SK-N-SH (cell line): ENCODE measurements at regions not wholly inside any gene's neighbourhood (a gene's known extent, or its start where the extent isn't known, plus 50 kb on each side); places are given as distances from the start of the nearest gene placed in this dataset.

ENCODE experiments used
- CTCF ChIA-PET: fragments of 300-600, 350-600 bp; formaldehyde crosslinking; extraction: SDS; loops from one replicate; lab custom pipeline; 2021; lab: Yijun Ruan, JAX
- POLR2A ChIA-PET: fragments of 350-600 bp; sonication (Branson Sonifier 250); formaldehyde crosslinking; extraction: SDS; loops from one replicate; lab custom pipeline; 2020; ENCODE audit warnings: antibody characterized with exemption, inconsistent platforms; lab: Yijun Ruan, JAX
- DNase-seq: peaks from one replicate; pipeline ENCODE4 v3.0.0; 2012
- H2AFZ ChIP-seq: fragments of 200-600 bp; sonication (generic); 2 replicates; pipeline ENCODE4 v1.8.1; 2016; ENCODE audit warnings: antibody characterized with exemption, mild to moderate bottlenecking, low read depth
- H3F3A ChIP-seq: fragments of 200-600 bp; sonication (generic); replicated peaks from 2 replicates; pipeline ENCODE3; 2016; ENCODE audit warnings: antibody characterized with exemption, mild to moderate bottlenecking; ENCODE audit not compliant: insufficient read depth
- H3K27ac ChIP-seq, 2 experiments: fragments of 200-500 bp in 1 of 2; fragments of 200-600 bp in 1 of 2; sonication (Bioruptor generic) in 1 of 2; sonication (generic), shearing (Covaris generic) in 1 of 2; 2 replicates each; pipeline versions ENCODE4 v1.5.1 to v1.6.1; 2014 to 2016; ENCODE audit warnings: low read depth in 2 of 2, inconsistent platforms in 1 of 2, low read length in 1 of 2, mild to moderate bottlenecking in 1 of 2, mixed read lengths in 1 of 2
- H3K27me3 ChIP-seq: fragments of 200-600 bp; sonication (generic), shearing (Covaris generic); 2 replicates; pipeline ENCODE4 v1.6.1; 2016; ENCODE audit warnings: mixed run types; ENCODE audit not compliant: insufficient read depth
- H3K36me3 ChIP-seq, 2 experiments: fragments of 200-500 bp in 1 of 2; fragments of 200-600 bp in 1 of 2; sonication (Bioruptor generic) in 1 of 2; sonication (generic) in 1 of 2; replicated peaks in 1 of 2; 2 replicates each; pipeline versions ENCODE3 to v1.5.1; 2014 to 2016; ENCODE audit warnings: low read length in 1 of 2, mild to moderate bottlenecking in 1 of 2; ENCODE audit not compliant: insufficient read depth in 2 of 2, control insufficient read depth in 1 of 2
- H3K4me1 ChIP-seq, 2 experiments: fragments of 200-500 bp in 1 of 2; fragments of 200-600 bp in 1 of 2; sonication (Bioruptor generic) in 1 of 2; sonication (generic), shearing (Covaris generic) in 1 of 2; 2 replicates each; pipeline versions ENCODE4 v1.5.1 to v1.6.1; 2014 to 2016; ENCODE audit warnings: low read depth in 1 of 2, low read length in 1 of 2, mixed run types in 1 of 2; ENCODE audit not compliant: insufficient read depth in 2 of 2, control insufficient read depth in 1 of 2
- H3K4me2 ChIP-seq: fragments of 200-600 bp; sonication (generic), shearing (Covaris generic); 2 replicates; pipeline ENCODE4 v1.6.1; 2017; ENCODE audit warnings: mixed run types
- H3K4me3 ChIP-seq, 2 experiments: fragments of 200-500 bp in 1 of 2; fragments of 200-600 bp in 1 of 2; sonication (Bioruptor generic) in 1 of 2; sonication (generic), shearing (Covaris generic) in 1 of 2; 2 replicates each; pipeline versions ENCODE4 v1.5.1 to v1.8.1; 2014 to 2016; ENCODE audit warnings: low read depth in 2 of 2, inconsistent platforms in 1 of 2, low read length in 1 of 2, mild to moderate bottlenecking in 1 of 2, mixed read lengths in 1 of 2, moderate library complexity in 1 of 2
- H3K79me2 ChIP-seq: fragments of 200-600 bp; sonication (generic); 2 replicates; pipeline ENCODE4 v1.8.1; 2017; ENCODE audit warnings: mild to moderate bottlenecking; ENCODE audit not compliant: insufficient read depth
- H3K9ac ChIP-seq: fragments of 200-600 bp; sonication (generic); 2 replicates; pipeline ENCODE4 v1.6.1; 2017; ENCODE audit warnings: mixed run types
- H3K9me2 ChIP-seq: fragments of 200-600 bp; sonication (generic); 2 replicates; pipeline ENCODE4 v1.6.1; 2017; ENCODE audit warnings: mixed run types
- H3K9me3 ChIP-seq: fragments of 200-600 bp; sonication (generic); 2 replicates; pipeline ENCODE4 v1.6.1; 2017; ENCODE audit warnings: mixed run types, mild to moderate bottlenecking, moderate library complexity
- H4K20me1 ChIP-seq: fragments of 200-600 bp; sonication (generic); 2 replicates; pipeline ENCODE4 v1.6.1; 2017; ENCODE audit warnings: mild to moderate bottlenecking, mixed run types; ENCODE audit not compliant: insufficient read depth
- EP300 ChIP-seq, 2 experiments: IDR thresholded peaks; 2 replicates each; pipeline versions ENCODE4 v1.4.0 to v1.6.1; 2012; ENCODE audit warnings: borderline replicate concordance in 1 of 2, low read depth in 1 of 2, low read length in 1 of 2
- FOSL2 ChIP-seq: IDR thresholded peaks from 2 replicates; pipeline ENCODE4 v1.4.0; 2012; ENCODE audit warnings: low read depth, mild to moderate bottlenecking, moderate library complexity, borderline replicate concordance
- FOXM1 ChIP-seq: IDR thresholded peaks from 2 replicates; pipeline ENCODE4 v1.4.0; 2012; ENCODE audit warnings: low read depth, mild to moderate bottlenecking
- GABPA ChIP-seq: IDR thresholded peaks from 2 replicates; pipeline ENCODE4 v1.4.0; 2012; ENCODE audit warnings: low read depth, mild to moderate bottlenecking
- GATA2 ChIP-seq: sonication (generic); formaldehyde crosslinking; IDR thresholded peaks from 2 replicates; pipeline ENCODE4 v1.5.0; 2020; ENCODE audit warnings: mild to moderate bottlenecking, missing genetic modification reagents
- IRF3 ChIP-seq: fragments of 150-350 bp; IDR thresholded peaks from 2 replicates; pipeline ENCODE4 v1.6.1; 2016; ENCODE audit warnings: mild to moderate bottlenecking, low read depth, low read length
- JUND ChIP-seq: IDR thresholded peaks from 2 replicates; pipeline ENCODE4 v1.4.0; 2012
- MEF2A ChIP-seq: IDR thresholded peaks from 2 replicates; pipeline ENCODE4 v1.4.0; 2012; ENCODE audit warnings: low read depth, borderline replicate concordance
- MXI1 ChIP-seq: IDR thresholded peaks from 2 replicates; pipeline ENCODE4 v1.6.1; 2012; ENCODE audit warnings: mild to moderate bottlenecking, low read depth, low read length, improper control_type of control experiment
- NFIC ChIP-seq: IDR thresholded peaks from 2 replicates; pipeline ENCODE4 v1.4.0; 2012; ENCODE audit warnings: borderline replicate concordance
- PBX3 ChIP-seq: IDR thresholded peaks from 2 replicates; pipeline ENCODE4; 2012
- POLR2AphosphoS5 ChIP-seq: IDR thresholded peaks from 2 replicates; pipeline ENCODE4 v1.6.1; 2012; ENCODE audit warnings: low read depth, low read length
- RCOR1 ChIP-seq: fragments of 150-350 bp; IDR thresholded peaks from 2 replicates; pipeline ENCODE4 v1.6.1; 2017; ENCODE audit warnings: antibody characterized with exemption, low read length
- RFX5 ChIP-seq: IDR thresholded peaks from 2 replicates; pipeline ENCODE4 v1.6.1; 2012; ENCODE audit warnings: mild to moderate bottlenecking, improper control_type of control experiment, low read length
- SIN3A ChIP-seq: IDR thresholded peaks from 2 replicates; pipeline ENCODE4 v1.6.1; 2012; ENCODE audit warnings: low read depth, mild to moderate bottlenecking, low read length, moderate library complexity, borderline replicate concordance
- SMC3 ChIP-seq: IDR thresholded peaks from 2 replicates; pipeline ENCODE4 v1.6.1; 2012; ENCODE audit warnings: low read depth, low read length, improper control_type of control experiment
- TCF12 ChIP-seq: IDR thresholded peaks from 2 replicates; pipeline ENCODE4 v1.4.0; 2012
- USF1 ChIP-seq: IDR thresholded peaks from 2 replicates; pipeline ENCODE4 v1.4.0; 2012; ENCODE audit warnings: low read depth, borderline replicate concordance
- USF2 ChIP-seq: fragments of 150-350 bp; IDR thresholded peaks from 2 replicates; pipeline ENCODE4 v1.6.1; 2017; ENCODE audit warnings: antibody characterized with exemption, low read length, low read depth, borderline replicate concordance
- YY1 ChIP-seq: IDR thresholded peaks from 2 replicates; pipeline ENCODE4 v1.4.0; 2012; ENCODE audit warnings: low read depth, mild to moderate bottlenecking
- ZBTB33 ChIP-seq: IDR thresholded peaks from 2 replicates; pipeline ENCODE4 v1.4.0; 2012; ENCODE audit warnings: low read depth, borderline replicate concordance
- WGBS: methylation state at CpG from one replicate; pipeline ENCODE4 v1.1.6; 2017; ENCODE audit warnings: low lambda C conversion rate; 5-methylcytosine and 5-hydroxymethylcytosine counted together

GRCh38 chr6:144797881-144798589 lies 512.9 kb downstream of the UTRN start:
- 0 out of 2 replicates have a peak, but pooled peaks have one; percentile 11 for TF ChIP-seq PBX3
- TF ChIP-seq MEF2A, result peak; percentile 53; the same call in 1 of the 2 replicates
- TF ChIP-seq EP300 (IDR thresholded peaks at IDR 0.05; ENCODE audit: borderline replicate concordance in 1 of 2, low read depth in 1 of 2, low read length in 1 of 2), result 0 out of 4 replicates have a peak, but pooled peaks of 1 of the 2 experiments have one; percentile 13
- no peak for TF ChIP-seq RCOR1
- peak; percentile 53; the same call in 1 of the 2 replicates for TF ChIP-seq FOSL2
- TF ChIP-seq JUND, result peak; percentile 41; the same call in 1 of the 2 replicates
- TF ChIP-seq TCF12, result peak; percentile 36
- no peak for TF ChIP-seq GABPA
- peak; percentile 37; the same call in 1 of the 2 replicates for TF ChIP-seq NFIC
- CTCF ChIA-PET, result no interaction called here
- Histone ChIP-seq H2AFZ (no peak overlapping the region), H3K4me1 (no peaks in the 10 kb centered on the region; a peak in 1 of 4 replicates), H3F3A (no peaks in the 10 kb centered on the region), H3K9me2 (no peaks in the 10 kb centered on the region), H3K79me2 (no peaks in the 10 kb centered on the region), H3K9me3 (no peaks in the 10 kb centered on the region), H3K4me3 (no peak overlapping the region), H4K20me1 (no peaks in the 10 kb centered on the region), H3K27ac (peak overlapping the region in 1 of 2 experiments; percentile 19; a peak in 1 of 4 replicates), H3K36me3 (peaks cover 0 to 5% of the 10 kb centered on the region in 2 experiments), H3K9ac (no peak overlapping the region), H3K27me3 (no peaks in the 10 kb centered on the region), H3K4me2 (no peak overlapping the region)
- 53% methylated on average over 7 of the region's 7 CpGs for WGBS
- no peak for DNase-seq
- POLR2A ChIA-PET, result no interaction called here

GRCh38 chr6:144804246-144804790 lies 519.2 kb downstream of the UTRN start:
- H3K27me3 ChIP-seq, result no peaks in the 10 kb centered on the region
- ChIA-PET CTCF (interaction anchor here (1.2 kb wide), 1 partner anchor 10 kb away, joined by 3 read pairs; no protein-coding TSS in a partner anchor), POLR2A (no interaction called here)
- no peaks in the 10 kb centered on the region for H4K20me1 ChIP-seq
- peak; percentile 15 for DNase-seq
- no peaks in the 10 kb centered on the region for H3K9me2 ChIP-seq
- no peaks in the 10 kb centered on the region for H3K36me3 ChIP-seq
- no peaks in the 10 kb centered on the region for H3K79me2 ChIP-seq
- no peak overlapping the region for H3K4me2 ChIP-seq
- H2AFZ ChIP-seq, result no peak overlapping the region
- no peak overlapping the region for H3K4me3 ChIP-seq
- peaks cover 11% of the 10 kb centered on the region for H3F3A ChIP-seq
- H3K27ac ChIP-seq, result peak overlapping the region in 1 of 2 experiments; percentile 77; a peak in 2 of 4 replicates
- H3K9me3 ChIP-seq, result no peaks in the 10 kb centered on the region
- H3K9ac ChIP-seq, result no peak overlapping the region
- peaks cover 0 to 14% of the 10 kb centered on the region in 2 experiments; a peak in 2 of 4 replicates for H3K4me1 ChIP-seq
- no peak for TF ChIP-seq IRF3
- peak; percentile 82 for TF ChIP-seq GATA2 (CRISPR knock-in tag)
- no peak for TF ChIP-seq YY1
- TF ChIP-seq FOXM1, result no peak
- no peak for TF ChIP-seq MXI1
- no peak for TF ChIP-seq SIN3A
- no peak for TF ChIP-seq ZBTB33
- TF ChIP-seq SMC3, result no peak
- no peak for TF ChIP-seq USF1
- TF ChIP-seq FOSL2, result no peak
- TF ChIP-seq POLR2AphosphoS5, result no peak
- no peak for TF ChIP-seq GABPA
- TF ChIP-seq USF2, result no peak
- TF ChIP-seq RFX5, result no peak
- no peak for TF ChIP-seq MEF2A
